HepG2 (cell line): ENCODE measurements at regions not wholly inside any gene's neighbourhood (a gene's known extent, or its start where the extent isn't known, plus 50 kb on each side); places are given as distances from the start of the nearest gene placed in this dataset.

Experiments
- ATAC-seq: fragments of 200-7000 bp; cut with Tn5 transposase; 3 replicates; pipeline ENCODE4 v1.9.1; 2020; ENCODE audit warnings: mild to moderate bottlenecking, moderate library complexity
- BruUV-seq: library from RNA; stranded (reverse); fragments of 400-500 nt; replicated peaks from 2 replicates; lab custom pipeline; 2021; lab: Mats Ljungman, UMichigan
- CTCF ChIA-PET: fragments of 300-600 bp; formaldehyde crosslinking; extraction: SDS; loops from one replicate; lab custom pipeline; 2021; ENCODE audit warnings: low total read pairs, inconsistent platforms, low intra/inter-chr PET ratio; lab: Yijun Ruan, JAX
- POLR2A ChIA-PET: fragments of 350-600 bp; sonication (Branson Sonifier 250); formaldehyde crosslinking; loops from one replicate; lab custom pipeline; 2020; ENCODE audit warnings: antibody characterized with exemption, inconsistent platforms; lab: Yijun Ruan, JAX
- DNase-seq: peaks from one replicate; pipeline ENCODE4 v3.0.0-alpha.2; 2015; ENCODE audit warnings: low spot score
- FAIRE-seq: peaks from 3 replicates; lab custom pipeline; 2011; peaks lifted over from hg19 to GRCh38; lab: Jason Lieb, UNC
- H2AFZ ChIP-seq: one replicate; pipeline ENCODE4 v1.6.1; 2011; ENCODE audit warnings: low read length, inconsistent platforms
- H3K27ac ChIP-seq: fragments of 300-600 bp; 3 replicates; pipeline ENCODE4 v1.8.0; 2011; ENCODE audit warnings: mixed run types, mild to moderate bottlenecking, mixed read lengths, low read length, inconsistent platforms; ENCODE audit not compliant: insufficient read depth; ENCODE audit errors: extremely low read length
- H3K27me3 ChIP-seq, 2 experiments: fragments of 200-600 bp in 1 of 2; 2 replicates in 1 of 2; 3 replicates in 1 of 2; pipeline versions ENCODE4 v1.6.0 to v1.8.0; 2011; ENCODE audit warnings: low read length in 2 of 2, mild to moderate bottlenecking in 2 of 2, moderate library complexity in 2 of 2, inconsistent platforms in 1 of 2; ENCODE audit not compliant: insufficient read depth in 2 of 2, control insufficient read depth in 1 of 2
- H3K36me3 ChIP-seq, 2 experiments: fragments of 200-600 bp in 1 of 2; replicated peaks in 1 of 2; 2 replicates in 1 of 2; 3 replicates in 1 of 2; pipeline versions ENCODE4 v1.5.1 to v1.8.0; 2011; ENCODE audit warnings: low read length in 2 of 2, inconsistent platforms in 1 of 2; ENCODE audit not compliant: insufficient read depth in 2 of 2, control insufficient read depth in 1 of 2
- H3K4me1 ChIP-seq: 2 replicates; pipeline ENCODE4 v1.5.1; 2012; ENCODE audit warnings: low read length, inconsistent platforms; ENCODE audit not compliant: insufficient read depth
- H3K4me2 ChIP-seq: 2 replicates; pipeline ENCODE4 v1.6.0; 2011; ENCODE audit warnings: low read depth, low read length, inconsistent platforms
- H3K4me3 ChIP-seq, 3 experiments: fragments of 200-600 bp in 1 of 3; sonication (generic), shearing (Covaris generic) in 1 of 3; replicated peaks in 1 of 3; 2 replicates each; pipeline ENCODE4 v1.5.1; 2011 to 2016; ENCODE audit warnings: low read length in 3 of 3, inconsistent platforms in 2 of 3, low read depth in 2 of 3, mild to moderate bottlenecking in 2 of 3, control low read depth in 1 of 3, mixed read lengths in 1 of 3; ENCODE audit not compliant: insufficient read depth in 1 of 3
- H3K79me2 ChIP-seq: one replicate; pipeline ENCODE4 v1.6.1; 2011; ENCODE audit warnings: low read length, inconsistent platforms; ENCODE audit not compliant: insufficient read depth
- H3K9ac ChIP-seq: 2 replicates; pipeline ENCODE4 v1.6.0; 2011; ENCODE audit warnings: mild to moderate bottlenecking, low read depth, low read length, inconsistent platforms; ENCODE audit not compliant: insufficient read depth
- H3K9me3 ChIP-seq: 2 replicates; pipeline ENCODE4 v1.5.1; 2012; ENCODE audit warnings: mild to moderate bottlenecking, low read length
- H4K20me1 ChIP-seq: 2 replicates; pipeline ENCODE4 v1.6.0; 2011; ENCODE audit warnings: inconsistent platforms, mild to moderate bottlenecking, low read length, moderate library complexity; ENCODE audit not compliant: insufficient read depth
- HOXA3 ChIP-seq: sonication (generic); formaldehyde crosslinking; IDR thresholded peaks from 2 replicates; pipeline ENCODE4 v1.5.0; 2020; ENCODE audit warnings: missing genetic modification reagents
- HOXD1 ChIP-seq: sonication (generic); formaldehyde crosslinking; IDR thresholded peaks from 2 replicates; pipeline ENCODE4 v1.5.0; 2020; ENCODE audit warnings: missing genetic modification reagents
- IRX3 ChIP-seq: sonication (generic); formaldehyde crosslinking; IDR thresholded peaks from 2 replicates; pipeline ENCODE4 v1.8.1; 2023; ENCODE audit warnings: mild to moderate bottlenecking, low read depth, missing genetic modification reagents, borderline replicate concordance
- JDP2 ChIP-seq: sonication (generic); formaldehyde crosslinking; IDR thresholded peaks from 2 replicates; pipeline ENCODE4 v1.8.1; 2022; ENCODE audit warnings: missing genetic modification reagents, borderline replicate concordance
- LCORL ChIP-seq, 2 experiments: fragments of 450-650 bp in 1 of 2; sonication (generic) in 1 of 2; formaldehyde crosslinking in 1 of 2; IDR thresholded peaks; 2 replicates each; pipeline versions ENCODE4 v1.5.0 to v1.6.1; 2017 to 2020; ENCODE audit warnings: antibody characterized with exemption in 1 of 2, missing genetic modification reagents in 1 of 2
- MEIS2 ChIP-seq: sonication (generic); formaldehyde crosslinking; IDR thresholded peaks from 2 replicates; pipeline ENCODE4 v1.9.0; 2021; ENCODE audit warnings: mild to moderate bottlenecking, missing genetic modification reagents
- NCOA5 ChIP-seq: sonication (generic); formaldehyde crosslinking; IDR thresholded peaks from 2 replicates; pipeline ENCODE4 v1.4.0; 2020; ENCODE audit warnings: missing genetic modification reagents
- REXO4 ChIP-seq: sonication (generic); formaldehyde crosslinking; IDR thresholded peaks from 2 replicates; pipeline ENCODE4 v1.8.0; 2022; ENCODE audit warnings: missing genetic modification reagents, mild to moderate bottlenecking, borderline replicate concordance
- TIGD3 ChIP-seq: sonication (generic); formaldehyde crosslinking; IDR thresholded peaks from 2 replicates; pipeline ENCODE4 v1.5.1; 2020; ENCODE audit warnings: mild to moderate bottlenecking, missing genetic modification reagents, borderline replicate concordance
- ZFAT ChIP-seq: sonication (generic); formaldehyde crosslinking; conservative IDR thresholded peaks from 2 replicates; pipeline ENCODE4 v1.8.1; 2023; ENCODE audit warnings: missing genetic modification reagents, inconsistent platforms
- ZNF180 ChIP-seq: sonication (generic); formaldehyde crosslinking; IDR thresholded peaks from 2 replicates; pipeline ENCODE4 v1.4.0; 2020; ENCODE audit warnings: low read depth, missing genetic modification reagents, borderline replicate concordance
- ZNF451 ChIP-seq: sonication (generic); formaldehyde crosslinking; IDR thresholded peaks from 2 replicates; pipeline ENCODE4 v1.5.0; 2020; ENCODE audit warnings: mild to moderate bottlenecking, missing genetic modification reagents
- ZNF576 ChIP-seq: sonication (generic); formaldehyde crosslinking; IDR thresholded peaks from 2 replicates; pipeline ENCODE4 v1.4.0; 2020; ENCODE audit warnings: mild to moderate bottlenecking, missing genetic modification reagents
- ZNF609 ChIP-seq: sonication (generic); formaldehyde crosslinking; IDR thresholded peaks from 2 replicates; pipeline ENCODE4 v1.4.0; 2020; ENCODE audit warnings: mild to moderate bottlenecking, missing genetic modification reagents, borderline replicate concordance
- ZNF709 ChIP-seq: sonication (generic); formaldehyde crosslinking; IDR thresholded peaks from 2 replicates; pipeline ENCODE4 v1.5.0; 2020; ENCODE audit warnings: mild to moderate bottlenecking, missing genetic modification reagents
- ZNF720 ChIP-seq: sonication (generic); formaldehyde crosslinking; IDR thresholded peaks from 2 replicates; pipeline ENCODE4 v1.4.0; 2020; ENCODE audit warnings: missing genetic modification reagents
- WGBS: methylation state at CpG from one replicate; pipeline ENCODE4 v1.1.6; 2017; ENCODE audit warnings: low lambda C conversion rate; 5-methylcytosine and 5-hydroxymethylcytosine counted together
- in situ Hi-C: cut with HindIII; loops from 2 replicates; pipeline ENCODE4 v1.10.0; 2017; ENCODE audit warnings: low pct_unique_long_range_greater_than_20kb; ENCODE audit not compliant: extremely low pct_ligation_motif_present
- intact Hi-C: fragments of 100-400 bp; cut with micrococcal nuclease; formaldehyde crosslinking; loops from one replicate; pipeline ENCODE4 v1.10.0; 2022; ENCODE audit not compliant: unreplicated experiment

- TF ChIP-seq IRX3 (CRISPR knock-in tag), result no peak
- TF ChIP-seq ZFAT, result no peak
- TF ChIP-seq HOXA3, result no peak
- TF ChIP-seq ZNF451 (CRISPR knock-in tag), result no peak
- TF ChIP-seq MEIS2 (CRISPR knock-in tag), result no peak
- no peak for TF ChIP-seq JDP2 (CRISPR knock-in tag)
Observed at GRCh38 chr5:118397236-118397635, 591.1 kb downstream of the DTWD2 start (continued).

GRCh38 chr5:118392491-118392890 is 595.9 kb downstream of the DTWD2 start:
- Histone ChIP-seq H3K9ac (no peak overlapping the region), H2AFZ (no peak overlapping the region), H4K20me1 (no peaks in the 10 kb centered on the region), H3K27ac (no peak overlapping the region), H3K27me3 (no peaks in the 10 kb centered on the region), H3K9me3 (no peaks in the 10 kb centered on the region), H3K79me2 (no peaks in the 10 kb centered on the region), H3K4me1 (no peaks in the 10 kb centered on the region), H3K4me3 (no peak overlapping the region), H3K36me3 (no peaks in the 10 kb centered on the region), H3K4me2 (no peak overlapping the region)
- FAIRE-seq (no peak), ATAC-seq (no peak), DNase-seq (no peak)
- no TSS peak for BruUV-seq
- ChIA-PET POLR2A (no interaction called here), CTCF (no interaction called here)
- WGBS, result 22% methylated on average over 6 of the region's 6 CpGs
- in situ Hi-C loops (no loop called here), intact Hi-C loops (no loop called here)
- no peak for TF ChIP-seq REXO4 (CRISPR knock-in tag)
- TF ChIP-seq ZNF720, result no peak
- TF ChIP-seq ZNF180 (CRISPR knock-in tag), result no peak
- TF ChIP-seq LCORL (IDR thresholded peaks at IDR 0.05), result no peak
- TF ChIP-seq LCORL (CRISPR knock-in tag; IDR thresholded peaks at IDR 0.05), result no peak
- TF ChIP-seq ZNF709 (CRISPR knock-in tag), result no peak
- no peak for TF ChIP-seq NCOA5 (CRISPR knock-in tag)
- TF ChIP-seq ZNF609 (CRISPR knock-in tag), result no peak
- no peak for TF ChIP-seq HOXD1 (CRISPR knock-in tag)
- no peak for TF ChIP-seq ZNF576
- no peak for TF ChIP-seq TIGD3 (CRISPR knock-in tag)
